NCI-H1417 treated with DMSO at 0.1 percent for 48 hours (cell line): ENCODE measurements at regions not wholly inside any gene's neighbourhood (a gene's known extent, or its start where the extent isn't known, plus 50 kb on each side); places are given as distances from the start of the nearest gene placed in this dataset.

Experiments used
- DNase-seq: peaks from one replicate; lab custom pipeline; 2025; lab: John Stamatoyannopoulos, UW

DNA sequence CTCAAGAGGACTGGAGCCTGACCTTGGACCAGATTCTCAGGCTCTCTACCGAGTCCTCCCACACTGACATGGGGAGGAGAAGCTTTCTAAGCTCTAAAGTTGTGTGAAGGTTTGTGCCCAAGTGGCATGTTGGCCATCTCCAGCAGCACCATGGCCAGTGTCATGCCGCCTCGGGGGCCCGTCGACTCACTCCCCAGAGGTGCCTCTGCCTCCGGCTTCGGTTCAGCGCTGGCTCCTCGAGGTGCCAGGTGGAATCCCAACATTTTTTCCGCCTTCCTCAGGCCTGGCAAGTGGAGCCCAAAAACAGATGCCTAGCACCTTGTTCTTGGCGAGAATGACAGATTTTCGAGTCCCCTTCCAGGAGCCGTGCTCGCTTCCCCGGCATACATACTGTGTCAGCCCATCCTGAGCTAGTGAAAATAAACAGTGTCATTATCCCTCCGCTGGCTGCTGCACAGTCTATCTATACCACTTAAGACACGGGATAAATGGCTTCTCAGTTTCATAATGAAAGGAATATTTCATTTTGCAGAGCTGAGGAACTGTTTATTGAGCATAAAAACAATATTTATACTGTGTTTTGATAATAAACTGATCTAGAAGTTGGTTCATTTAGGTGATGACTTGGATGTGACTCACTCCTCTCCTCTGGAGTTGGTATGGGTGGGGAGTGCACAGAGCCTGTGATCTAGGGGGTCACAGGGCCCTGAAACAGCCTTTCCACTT lies 328.5 kb upstream of the TLE3 start:
- DNase-seq: no peak

GRCh38 chr15:70424937-70425411 lies 327.3 kb upstream of the TLE3 start:
- no peak for DNase-seq

DNA sequence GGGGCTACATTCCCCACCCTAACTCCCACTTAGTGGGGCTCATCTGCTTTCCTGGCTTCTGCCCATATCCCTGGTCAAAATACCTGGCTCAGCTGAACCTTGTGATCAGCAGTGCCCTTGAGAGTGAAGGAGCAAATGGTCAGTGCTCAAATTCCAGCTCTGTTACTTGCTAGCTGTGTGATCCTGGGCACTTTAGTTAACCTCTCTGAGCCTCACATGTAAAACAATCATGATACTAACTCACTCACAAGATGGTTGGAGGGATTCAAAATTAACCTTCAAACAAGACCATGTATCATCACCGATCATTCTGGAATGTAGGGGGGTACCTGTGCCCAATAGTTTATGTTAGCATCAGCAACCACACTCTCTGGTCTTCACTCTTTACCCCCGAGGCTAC lies 325.6 kb upstream of the TLE3 start:
- DNase-seq: no peak

DNA sequence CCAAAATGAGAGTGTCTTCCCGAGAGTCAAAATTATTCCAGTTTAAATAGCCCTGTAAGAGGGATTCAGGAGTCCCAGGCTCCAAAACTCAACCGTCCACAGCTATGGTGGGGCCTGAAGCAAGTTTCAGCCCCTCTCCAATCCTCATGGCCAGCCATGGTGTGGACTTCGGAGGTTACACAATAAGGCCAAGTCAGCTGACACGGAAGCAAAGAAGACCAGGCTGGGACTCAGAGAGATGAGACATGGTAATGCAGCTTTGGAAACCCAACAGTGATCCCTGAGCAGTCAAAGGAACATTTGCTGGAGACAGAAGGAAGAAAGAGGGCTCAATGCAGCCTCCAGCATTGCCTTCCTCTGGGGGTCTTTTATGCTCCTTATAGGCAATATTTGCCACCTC lies 324.6 kb upstream of the TLE3 start:
- DNase-seq: no peak

- DNase-seq: peak; percentile 77
These were observed 323.3 kb upstream of the TLE3 start for GRCh38 chr15:70420948-70421482.

- DNase-seq: no peak
These were observed 322.6 kb upstream of the TLE3 start for GRCh38 chr15:70420086-70420947.

GRCh38 chr15:70418943-70419342 lies 321.2 kb upstream of the TLE3 start:
- no peak for DNase-seq

- no peak for DNase-seq
These were observed 319.8 kb upstream of the TLE3 start for GRCh38 chr15:70417535-70417934.

DNA sequence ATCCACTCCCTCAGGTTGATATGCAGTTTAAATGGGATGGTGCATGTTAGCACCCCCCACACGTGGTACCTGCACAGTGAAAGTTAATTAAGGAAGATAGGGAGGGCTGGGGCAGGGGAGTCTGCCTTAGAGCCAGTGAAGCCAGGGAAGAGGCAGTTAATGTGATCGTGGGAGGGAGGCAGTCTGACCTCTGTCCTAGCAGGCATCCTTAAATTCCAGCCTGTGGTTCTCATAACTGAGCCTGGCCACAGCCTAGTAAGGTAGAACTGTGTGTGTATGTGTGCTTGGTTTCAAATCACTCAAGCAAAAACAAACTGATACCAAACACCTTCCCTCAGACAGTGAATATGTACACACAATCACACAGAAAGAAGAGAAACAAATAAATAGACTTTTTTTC lies 319.1 kb upstream of the TLE3 start:
- no peak for DNase-seq

- DNase-seq: peak; percentile 38
These were observed 317.7 kb upstream of the TLE3 start for GRCh38 chr15:70415398-70415797.

DNA sequence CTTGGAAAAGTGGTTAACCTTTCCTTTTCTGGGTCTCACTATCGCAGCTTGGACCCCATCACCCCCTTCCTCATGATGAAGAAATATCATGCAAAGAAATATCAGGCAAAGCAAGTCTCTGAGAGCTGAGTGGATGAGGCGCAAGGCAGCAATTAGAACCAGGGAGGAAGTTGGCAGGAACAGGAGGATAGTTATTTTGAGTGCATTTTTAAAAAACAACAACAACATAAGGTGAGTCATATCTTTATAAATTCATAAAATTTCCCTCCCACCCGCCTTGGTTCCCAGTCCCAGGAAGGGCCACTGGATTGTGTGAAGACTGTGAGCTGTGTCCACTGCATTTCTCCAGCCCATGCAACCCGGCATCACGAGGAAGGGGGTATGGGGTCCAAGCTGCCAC lies 316.9 kb upstream of the TLE3 start:
- DNase-seq: no peak

GRCh38 chr15:70412794-70413193 lies 315.1 kb upstream of the TLE3 start:
- no peak for DNase-seq

GRCh38 chr15:70411143-70411863 lies 313.6 kb upstream of the TLE3 start:
- DNase-seq: no peak

GRCh38 chr15:70410371-70410985 lies 312.8 kb upstream of the TLE3 start:
- no peak for DNase-seq

- no peak for DNase-seq
These were observed 311.7 kb upstream of the TLE3 start for GRCh38 chr15:70409388-70409787.

- no peak for DNase-seq
These were observed 310.2 kb upstream of the TLE3 start for GRCh38 chr15:70407955-70408354.

- no peak for DNase-seq
These were observed 309.6 kb upstream of the TLE3 start for GRCh38 chr15:70407336-70407670.

GRCh38 chr15:70406617-70407335 lies 309.1 kb upstream of the TLE3 start:
- no peak for DNase-seq

DNA sequence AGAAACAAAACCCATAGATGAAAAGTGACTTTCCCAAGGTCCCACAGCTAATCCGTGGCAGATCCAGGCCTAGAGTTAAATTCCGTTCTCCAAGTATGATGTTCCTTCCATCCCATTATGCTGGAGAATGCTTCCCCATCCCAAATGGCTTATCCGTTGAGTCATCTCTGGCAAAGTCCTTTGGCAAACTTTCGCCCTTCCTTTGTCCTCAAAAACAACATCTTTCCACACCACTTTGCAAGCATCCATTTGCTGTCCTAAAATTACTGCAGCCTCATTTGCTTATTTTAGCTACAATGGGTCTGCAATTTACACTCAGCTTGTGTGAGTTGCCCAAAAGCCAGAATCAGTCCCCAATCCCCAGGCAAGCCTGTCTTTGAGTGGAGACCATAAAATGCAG lies 304.0 kb upstream of the TLE3 start:
- DNase-seq: no peak

GRCh38 chr15:70400766-70401541 lies 303.2 kb upstream of the TLE3 start:
- DNase-seq: no peak

DNA sequence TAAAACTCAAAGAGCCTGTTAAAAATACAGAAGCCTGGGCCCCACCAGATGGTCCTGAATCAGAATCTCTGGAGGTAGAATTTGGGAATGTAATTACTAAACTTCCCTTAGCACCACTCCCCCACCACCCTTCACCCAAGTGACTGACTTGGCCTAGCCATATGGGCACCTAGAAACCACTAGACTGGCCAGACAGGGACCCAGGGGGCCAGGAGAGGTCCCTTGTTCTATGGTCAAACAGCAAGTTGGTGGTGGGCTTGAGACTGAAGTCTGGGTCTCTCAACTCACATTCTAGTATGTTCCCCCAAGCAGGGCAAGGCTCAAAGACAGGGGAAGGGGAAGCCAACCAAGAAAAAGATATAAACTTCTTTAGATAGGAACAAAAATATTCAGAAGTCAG lies 301.5 kb upstream of the TLE3 start:
- DNase-seq: no peak
